ENCODE measurements at regions not wholly inside any gene's neighbourhood (a gene's known extent, or its start where the extent isn't known, plus 50 kb on each side); places are given as distances from the start of the nearest gene placed in this dataset.
"Not testable (repeated sequence)": the region's sequence is repeated elsewhere in the genome, so short reads cannot be mapped to it uniquely, and the experiment has no call there.

- no peaks in the 10 kb centered on the region for H3K27me3 Mint-ChIP-seq (ENCODE audit: low read depth)
- DNase-seq (ENCODE audit: low spot score in 2 of 2, unreplicated experiment in 2 of 2) = no peak
- peaks cover 37% of the 10 kb centered on the region for H3K9me3 Mint-ChIP-seq
- no peaks in the 10 kb centered on the region for H3K4me1 Mint-ChIP-seq
- TF ChIP-seq, protein P1, sequence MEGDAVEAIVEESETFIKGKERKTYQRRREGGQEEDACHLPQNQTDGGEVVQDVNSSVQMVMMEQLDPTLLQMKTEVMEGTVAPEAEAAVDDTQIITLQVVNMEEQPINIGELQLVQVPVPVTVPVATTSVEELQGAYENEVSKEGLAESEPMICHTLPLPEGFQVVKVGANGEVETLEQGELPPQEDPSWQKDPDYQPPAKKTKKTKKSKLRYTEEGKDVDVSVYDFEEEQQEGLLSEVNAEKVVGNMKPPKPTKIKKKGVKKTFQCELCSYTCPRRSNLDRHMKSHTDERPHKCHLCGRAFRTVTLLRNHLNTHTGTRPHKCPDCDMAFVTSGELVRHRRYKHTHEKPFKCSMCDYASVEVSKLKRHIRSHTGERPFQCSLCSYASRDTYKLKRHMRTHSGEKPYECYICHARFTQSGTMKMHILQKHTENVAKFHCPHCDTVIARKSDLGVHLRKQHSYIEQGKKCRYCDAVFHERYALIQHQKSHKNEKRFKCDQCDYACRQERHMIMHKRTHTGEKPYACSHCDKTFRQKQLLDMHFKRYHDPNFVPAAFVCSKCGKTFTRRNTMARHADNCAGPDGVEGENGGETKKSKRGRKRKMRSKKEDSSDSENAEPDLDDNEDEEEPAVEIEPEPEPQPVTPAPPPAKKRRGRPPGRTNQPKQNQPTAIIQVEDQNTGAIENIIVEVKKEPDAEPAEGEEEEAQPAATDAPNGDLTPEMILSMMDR (IDR thresholded peaks at IDR 0.05; ENCODE audit: unreplicated experiment) = no peak
- peaks cover 49% of the 10 kb centered on the region for H3K36me3 Mint-ChIP-seq
- no peak overlapping the region for H3K4me3 Mint-ChIP-seq
- no peak overlapping the region for H3K27ac Mint-ChIP-seq
These were observed 263.7 kb upstream of the AGTR2 start for GRCh38 chrX:115906881-115907280.

GRCh38 chrX:115909017-115909416 lies 261.5 kb upstream of the AGTR2 start:
- Mint-ChIP-seq H3K27me3 (ENCODE audit: low read depth) (no peaks in the 10 kb centered on the region), H3K9me3 (peaks cover 43% of the 10 kb centered on the region), H3K4me3 (no peak overlapping the region), H3K27ac (no peak overlapping the region), H3K36me3 (peaks cover 41% of the 10 kb centered on the region), H3K4me1 (no peaks in the 10 kb centered on the region)
- TF ChIP-seq, protein P1 (IDR thresholded peaks at IDR 0.05; ENCODE audit: unreplicated experiment) = no peak
- DNase-seq (ENCODE audit: low spot score in 2 of 2, unreplicated experiment in 2 of 2) = no peak

- DNase-seq (ENCODE audit: low spot score in 2 of 2, unreplicated experiment in 2 of 2) = no peak
- no peaks in the 10 kb centered on the region for H3K27me3 Mint-ChIP-seq (ENCODE audit: low read depth)
- no peaks in the 10 kb centered on the region for H3K4me1 Mint-ChIP-seq
- H3K27ac Mint-ChIP-seq = no peak overlapping the region
- peaks cover 22% of the 10 kb centered on the region for H3K36me3 Mint-ChIP-seq
- peaks cover 56% of the 10 kb centered on the region for H3K9me3 Mint-ChIP-seq
- TF ChIP-seq, protein P1 (IDR thresholded peaks at IDR 0.05; ENCODE audit: unreplicated experiment) = no peak
- no peak overlapping the region for H3K4me3 Mint-ChIP-seq
These were observed 258.6 kb upstream of the AGTR2 start for GRCh38 chrX:115911967-115912366.

DNA sequence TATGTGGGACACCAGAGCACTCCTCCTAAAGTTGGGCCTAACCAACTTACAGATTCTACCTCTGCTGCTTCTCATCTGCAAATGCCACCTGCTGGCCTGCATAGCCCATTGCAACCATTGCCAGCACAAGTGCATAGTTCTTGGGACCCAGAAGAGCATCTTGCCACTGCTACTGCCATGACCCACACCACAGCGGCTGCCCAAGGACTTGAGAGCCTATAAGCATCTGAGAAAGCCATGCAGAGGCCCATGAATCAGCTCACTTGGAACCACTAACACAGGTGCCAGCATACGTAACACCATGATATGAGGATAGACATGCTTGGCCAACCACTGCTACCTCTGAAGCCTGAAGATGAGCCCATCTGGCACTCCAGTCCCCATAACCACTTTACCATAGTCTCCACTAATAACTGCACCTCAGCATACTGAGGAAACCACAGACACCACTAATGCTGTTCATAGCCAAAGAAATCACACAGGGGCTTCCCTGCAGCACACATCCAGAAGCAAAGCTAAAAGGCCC lies 258.1 kb upstream of the AGTR2 start:
- Mint-ChIP-seq H3K27me3 (ENCODE audit: low read depth) (no peaks in the 10 kb centered on the region), H3K27ac (no peak overlapping the region), H3K4me3 (no peak overlapping the region), H3K9me3 (peaks cover 58% of the 10 kb centered on the region), H3K4me1 (no peaks in the 10 kb centered on the region), H3K36me3 (peaks cover 22% of the 10 kb centered on the region)
- TF ChIP-seq, protein P1 (IDR thresholded peaks at IDR 0.05; ENCODE audit: unreplicated experiment) = no peak
- no peak for DNase-seq (ENCODE audit: low spot score in 2 of 2, unreplicated experiment in 2 of 2)

DNA sequence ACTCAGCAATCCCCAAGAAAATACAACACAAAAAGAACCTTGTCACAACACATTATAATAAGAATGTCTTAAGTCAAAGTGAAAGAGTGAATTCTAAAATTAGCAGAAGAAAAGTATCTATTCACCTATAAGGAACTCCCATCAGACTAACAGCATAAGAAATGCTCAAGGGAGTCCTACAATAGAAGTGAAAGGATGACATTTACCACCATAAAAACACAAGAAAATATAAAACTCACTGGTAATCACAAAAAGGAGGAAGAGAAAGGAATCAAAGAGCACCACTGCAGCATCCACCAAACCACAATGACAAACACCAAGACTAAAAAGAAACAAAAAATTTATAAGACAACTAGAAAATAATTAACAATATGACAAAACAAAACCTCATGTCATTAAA lies 257.0 kb upstream of the AGTR2 start:
- Mint-ChIP-seq H3K27ac (no peak overlapping the region), H3K4me3 (no peak overlapping the region), H3K9me3 (peaks cover 52% of the 10 kb centered on the region), H3K36me3 (peaks cover 18% of the 10 kb centered on the region), H3K4me1 (no peaks in the 10 kb centered on the region), H3K27me3 (ENCODE audit: low read depth) (no peaks in the 10 kb centered on the region)
- TF ChIP-seq, protein P1 (IDR thresholded peaks at IDR 0.05; ENCODE audit: unreplicated experiment) = no peak
- DNase-seq (ENCODE audit: low spot score in 2 of 2, unreplicated experiment in 2 of 2) = no peak

- not testable (repeated sequence) for H3K27ac Mint-ChIP-seq; H3K27me3 Mint-ChIP-seq (ENCODE audit: low read depth); H3K4me1 Mint-ChIP-seq; H3K4me3 Mint-ChIP-seq; DNase-seq (ENCODE audit: low spot score in 2 of 2, unreplicated experiment in 2 of 2)
- peaks cover 59% of the 10 kb centered on the region for H3K9me3 Mint-ChIP-seq
- peaks cover 25% of the 10 kb centered on the region for H3K36me3 Mint-ChIP-seq
These were observed 254.9 kb upstream of the AGTR2 start for GRCh38 chrX:115915625-115916024.

Measured in mesothelial cell of epicardium (in vitro differentiated cells).